Astrocyte of the spinal cord (primary cell): ENCODE measurements at regions not wholly inside any gene's neighbourhood (a gene's known extent, or its start where the extent isn't known, plus 50 kb on each side); places are given as distances from the start of the nearest gene placed in this dataset.
"Not testable (repeated sequence)": the region's sequence is repeated elsewhere in the genome, so short reads cannot be mapped to it uniquely, and the experiment has no call there.

ENCODE experiments used
- DNase-seq: peaks from one replicate; pipeline ENCODE4 v3.0.0; 2011; ENCODE audit warnings: low read depth, low spot score
- H3K4me3 ChIP-seq: 2 replicates; pipeline ENCODE4 v1.5.1; 2011; ENCODE audit warnings: low read depth, mild to moderate bottlenecking, low read length, moderate library complexity
- in situ Hi-C: cut with HindIII; loops from 2 replicates; pipeline ENCODE4 v1.10.0; 2017; ENCODE audit warnings: low sequenced_read_pairs
- TF ChIP-seq, protein P1 (sequence below): IDR thresholded peaks from 2 replicates; pipeline ENCODE4 v1.5.1; 2012; ENCODE audit warnings: low read depth, mild to moderate bottlenecking, low read length, inconsistent platforms

DNA sequence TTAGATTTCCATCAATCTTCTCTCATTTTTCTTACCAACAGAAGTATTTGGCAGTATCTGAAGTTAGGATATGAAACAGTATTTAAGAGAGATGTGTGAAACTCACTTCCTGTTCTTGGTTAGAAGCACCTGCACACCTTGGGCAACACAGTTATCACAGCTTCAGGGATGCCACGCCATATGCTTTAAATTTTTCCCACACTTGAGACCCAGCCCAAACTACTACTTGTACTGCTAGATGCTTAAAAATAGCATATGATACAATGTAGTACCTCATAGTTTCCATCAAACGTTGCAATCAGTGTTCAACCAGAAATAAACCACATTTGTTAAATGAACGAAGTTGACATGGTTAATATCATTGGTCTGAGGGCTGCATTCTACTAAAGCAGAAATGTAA is 725.1 kb upstream of the FRG1 start:
- TF ChIP-seq, protein P1, sequence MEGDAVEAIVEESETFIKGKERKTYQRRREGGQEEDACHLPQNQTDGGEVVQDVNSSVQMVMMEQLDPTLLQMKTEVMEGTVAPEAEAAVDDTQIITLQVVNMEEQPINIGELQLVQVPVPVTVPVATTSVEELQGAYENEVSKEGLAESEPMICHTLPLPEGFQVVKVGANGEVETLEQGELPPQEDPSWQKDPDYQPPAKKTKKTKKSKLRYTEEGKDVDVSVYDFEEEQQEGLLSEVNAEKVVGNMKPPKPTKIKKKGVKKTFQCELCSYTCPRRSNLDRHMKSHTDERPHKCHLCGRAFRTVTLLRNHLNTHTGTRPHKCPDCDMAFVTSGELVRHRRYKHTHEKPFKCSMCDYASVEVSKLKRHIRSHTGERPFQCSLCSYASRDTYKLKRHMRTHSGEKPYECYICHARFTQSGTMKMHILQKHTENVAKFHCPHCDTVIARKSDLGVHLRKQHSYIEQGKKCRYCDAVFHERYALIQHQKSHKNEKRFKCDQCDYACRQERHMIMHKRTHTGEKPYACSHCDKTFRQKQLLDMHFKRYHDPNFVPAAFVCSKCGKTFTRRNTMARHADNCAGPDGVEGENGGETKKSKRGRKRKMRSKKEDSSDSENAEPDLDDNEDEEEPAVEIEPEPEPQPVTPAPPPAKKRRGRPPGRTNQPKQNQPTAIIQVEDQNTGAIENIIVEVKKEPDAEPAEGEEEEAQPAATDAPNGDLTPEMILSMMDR, result no peak

DNA sequence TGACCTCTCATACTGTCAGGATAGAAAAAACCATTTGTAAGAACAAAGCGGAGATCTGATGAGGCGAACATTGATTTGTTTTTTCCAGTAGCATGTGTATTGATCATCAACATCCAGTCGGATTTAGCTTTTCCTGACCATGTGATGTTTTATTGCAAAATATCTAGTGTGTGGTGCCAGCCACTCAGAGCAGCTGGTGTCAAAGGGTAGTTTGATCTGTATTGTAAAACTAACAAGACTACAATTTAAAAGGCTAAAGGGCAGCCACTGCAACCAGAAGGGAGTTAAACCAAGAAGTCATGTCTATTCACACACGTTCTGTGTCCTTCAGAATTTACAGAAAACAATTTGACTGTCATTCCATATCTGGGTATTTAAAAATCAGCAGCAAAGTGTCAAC is 719.0 kb upstream of the FRG1 start:
- DNase-seq, result no peak
- in situ Hi-C loops, result no loop called here
- H3K4me3 ChIP-seq, result no peak overlapping the region
- TF ChIP-seq, protein P1, result no peak

More for the DNA sequence above, 725.1 kb upstream of the FRG1 start:
- H3K4me3 ChIP-seq, result no peak overlapping the region
- no peak for DNase-seq
- in situ Hi-C loops, result no loop called here

DNA sequence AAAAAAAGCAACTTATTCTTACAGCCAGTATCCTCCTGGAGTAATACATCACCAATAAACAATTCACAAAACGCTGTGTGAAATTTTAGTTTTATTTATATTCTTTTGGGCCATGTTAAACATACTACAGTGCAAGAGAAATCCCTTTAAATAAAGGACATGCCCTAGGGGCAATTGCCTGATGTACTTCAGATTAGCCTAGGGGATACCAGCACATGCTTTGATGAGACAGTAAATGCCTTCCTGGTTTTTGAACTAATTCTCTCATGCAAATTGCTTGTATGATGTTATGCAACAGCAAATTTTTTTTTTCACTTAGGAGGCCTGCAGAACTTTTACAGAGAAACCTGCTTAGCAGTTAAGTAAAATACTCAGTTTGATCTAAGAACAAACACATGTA is 711.9 kb upstream of the FRG1 start:
- TF ChIP-seq, protein P1, result no peak
- in situ Hi-C loops, result no loop called here
- no peak overlapping the region for H3K4me3 ChIP-seq
- DNase-seq, result no peak

DNA sequence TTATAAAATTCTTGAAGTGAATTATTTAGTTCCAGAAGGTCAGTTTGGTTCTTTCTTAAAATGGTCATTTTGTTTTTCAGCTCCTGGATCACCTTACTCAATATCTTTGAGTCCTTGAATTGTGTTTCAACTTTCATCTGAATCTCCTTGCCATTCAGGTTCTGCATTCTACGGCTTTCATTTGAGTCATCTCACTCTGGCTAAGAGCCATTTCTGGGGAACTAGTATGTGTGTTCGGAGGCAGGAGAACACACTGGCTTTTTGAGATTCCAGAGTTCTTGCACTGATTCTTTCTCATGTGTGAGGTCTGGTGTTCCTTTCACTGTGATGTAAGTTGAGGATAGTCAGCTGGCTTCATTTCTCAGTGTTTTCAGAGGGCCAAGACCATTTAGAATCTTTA is 708.4 kb upstream of the FRG1 start:
- no peak overlapping the region for H3K4me3 ChIP-seq
- TF ChIP-seq, protein P1, result no peak
- DNase-seq, result no peak
- in situ Hi-C loops, result no loop called here

DNA sequence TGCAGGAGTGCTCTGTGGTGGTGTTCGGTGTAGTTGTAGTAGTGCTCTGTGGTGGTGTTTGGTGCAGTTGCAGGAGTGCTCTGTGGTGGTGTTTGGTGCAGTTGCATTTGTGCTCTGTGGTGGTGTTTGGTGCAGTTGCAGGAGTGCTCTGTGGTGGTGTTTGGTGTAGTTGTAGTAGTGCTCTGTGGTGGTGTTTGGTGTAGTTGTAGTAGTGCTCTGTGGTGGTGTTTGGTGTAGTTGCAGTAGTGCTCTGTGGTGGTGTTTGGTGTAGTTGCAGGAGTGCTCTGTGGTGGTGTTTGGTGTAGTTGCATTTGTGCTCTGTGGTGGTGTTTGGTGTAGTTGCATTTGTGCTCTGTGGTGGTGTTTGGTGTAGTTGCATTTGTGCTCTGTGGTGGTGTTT is 706.9 kb upstream of the FRG1 start:
- DNase-seq, in situ Hi-C loops, H3K4me3 ChIP-seq: not testable (repeated sequence)

DNA sequence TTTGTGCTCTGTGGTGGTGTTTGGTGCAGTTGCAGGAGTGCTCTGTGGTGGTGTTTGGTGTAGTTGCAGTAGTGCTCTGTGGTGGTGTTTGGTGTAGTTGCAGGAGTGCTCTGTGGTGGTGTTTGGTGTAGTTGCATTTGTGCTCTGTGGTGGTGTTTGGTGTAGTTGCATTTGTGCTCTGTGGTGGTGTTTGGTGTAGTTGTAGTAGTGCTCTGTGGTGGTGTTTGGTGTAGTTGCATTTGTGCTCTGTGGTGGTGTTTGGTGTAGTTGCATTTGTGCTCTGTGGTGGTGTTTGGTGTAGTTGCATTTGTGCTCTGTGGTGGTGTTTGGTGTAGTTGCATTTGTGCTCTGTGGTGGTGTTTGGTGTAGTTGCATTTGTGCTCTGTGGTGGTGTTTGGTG is 705.7 kb upstream of the FRG1 start:
- DNase-seq, in situ Hi-C loops, H3K4me3 ChIP-seq: not testable (repeated sequence)

DNA sequence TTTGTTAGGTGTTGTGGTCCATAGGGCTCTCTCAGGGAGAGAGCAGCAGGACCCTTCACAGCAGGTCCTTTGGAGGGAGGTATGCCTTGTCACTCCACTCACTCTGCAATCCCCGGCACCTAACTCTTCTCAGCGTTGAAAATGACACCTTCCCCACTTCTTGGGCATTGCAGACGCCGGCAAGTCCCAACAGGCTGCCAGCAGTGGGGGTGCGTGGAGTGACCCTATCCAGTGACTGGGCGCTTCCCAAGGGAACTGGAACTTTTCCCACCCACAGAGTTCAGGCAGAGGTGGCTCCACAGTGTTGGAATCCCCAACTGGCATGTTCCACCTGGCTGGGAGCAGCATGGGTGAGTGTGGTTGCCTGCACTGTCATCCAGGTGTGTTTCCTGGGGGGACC is 705.1 kb upstream of the FRG1 start:
- no peak for DNase-seq
- TF ChIP-seq, protein P1, result no peak
- in situ Hi-C loops, result no loop called here
- no peak overlapping the region for H3K4me3 ChIP-seq

DNA sequence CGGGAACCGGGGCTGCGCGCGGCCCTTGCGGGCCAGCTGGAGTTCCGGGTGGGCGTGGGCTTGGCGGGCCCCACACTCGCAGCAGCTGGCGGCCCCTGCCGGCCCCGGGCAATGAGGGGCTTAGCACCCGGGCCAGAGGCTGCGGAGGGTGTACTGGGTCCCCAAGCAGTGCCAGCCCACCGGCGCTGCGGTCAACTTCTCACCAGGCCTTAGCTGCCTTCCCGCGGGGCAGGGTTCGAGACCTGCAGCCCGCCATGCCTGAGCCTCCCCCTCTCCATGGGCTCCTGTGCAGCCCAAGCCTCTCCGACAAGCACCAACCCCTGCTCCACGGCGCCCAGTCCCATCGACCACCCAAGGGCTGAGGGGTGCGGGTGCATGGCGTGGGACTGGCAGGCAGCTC is 704.4 kb upstream of the FRG1 start:
- H3K4me3 ChIP-seq, in situ Hi-C loops, DNase-seq: not testable (repeated sequence)
